ENCODE measurements at regions not wholly inside any gene's neighbourhood (a gene's known extent, or its start where the extent isn't known, plus 50 kb on each side); places are given as distances from the start of the nearest gene placed in this dataset.

DNA sequence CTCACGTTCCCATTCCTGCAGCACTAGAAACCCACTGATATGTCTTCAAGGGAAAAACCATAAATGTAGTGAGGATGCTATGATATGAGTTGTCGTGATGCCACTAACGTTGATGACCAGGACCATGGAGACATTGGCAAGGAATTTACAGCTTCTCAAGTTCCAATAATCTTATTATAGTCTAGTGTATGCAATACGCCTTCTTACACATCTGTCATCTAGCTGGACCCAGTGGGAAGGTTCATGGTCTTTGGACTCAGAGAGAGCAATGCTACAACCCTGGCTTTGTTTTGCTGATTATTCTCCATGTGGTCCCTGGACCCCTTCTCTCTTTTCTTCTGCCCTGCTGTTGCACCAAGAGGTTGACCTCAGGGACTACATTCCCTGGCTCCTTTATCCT, 76.0 kb upstream of the BMP2 start:
- POLR2A ChIA-PET = no interaction called here
- H3K27me3 ChIP-seq (ENCODE audit: control insufficient read depth, insufficient read depth, low read length) = no peaks in the 10 kb centered on the region
- intact Hi-C loops (cut with micrococcal nuclease; ENCODE audit: unreplicated experiment) (no loop called here), in situ Hi-C loops (cut with HindIII; ENCODE audit: low pct_unique_long_range_greater_than_20kb, low sequenced_read_pairs) (no loop called here)
- DNase-seq (ENCODE audit: low read depth, low spot score) = no peak
- TF ChIP-seq, protein P1, sequence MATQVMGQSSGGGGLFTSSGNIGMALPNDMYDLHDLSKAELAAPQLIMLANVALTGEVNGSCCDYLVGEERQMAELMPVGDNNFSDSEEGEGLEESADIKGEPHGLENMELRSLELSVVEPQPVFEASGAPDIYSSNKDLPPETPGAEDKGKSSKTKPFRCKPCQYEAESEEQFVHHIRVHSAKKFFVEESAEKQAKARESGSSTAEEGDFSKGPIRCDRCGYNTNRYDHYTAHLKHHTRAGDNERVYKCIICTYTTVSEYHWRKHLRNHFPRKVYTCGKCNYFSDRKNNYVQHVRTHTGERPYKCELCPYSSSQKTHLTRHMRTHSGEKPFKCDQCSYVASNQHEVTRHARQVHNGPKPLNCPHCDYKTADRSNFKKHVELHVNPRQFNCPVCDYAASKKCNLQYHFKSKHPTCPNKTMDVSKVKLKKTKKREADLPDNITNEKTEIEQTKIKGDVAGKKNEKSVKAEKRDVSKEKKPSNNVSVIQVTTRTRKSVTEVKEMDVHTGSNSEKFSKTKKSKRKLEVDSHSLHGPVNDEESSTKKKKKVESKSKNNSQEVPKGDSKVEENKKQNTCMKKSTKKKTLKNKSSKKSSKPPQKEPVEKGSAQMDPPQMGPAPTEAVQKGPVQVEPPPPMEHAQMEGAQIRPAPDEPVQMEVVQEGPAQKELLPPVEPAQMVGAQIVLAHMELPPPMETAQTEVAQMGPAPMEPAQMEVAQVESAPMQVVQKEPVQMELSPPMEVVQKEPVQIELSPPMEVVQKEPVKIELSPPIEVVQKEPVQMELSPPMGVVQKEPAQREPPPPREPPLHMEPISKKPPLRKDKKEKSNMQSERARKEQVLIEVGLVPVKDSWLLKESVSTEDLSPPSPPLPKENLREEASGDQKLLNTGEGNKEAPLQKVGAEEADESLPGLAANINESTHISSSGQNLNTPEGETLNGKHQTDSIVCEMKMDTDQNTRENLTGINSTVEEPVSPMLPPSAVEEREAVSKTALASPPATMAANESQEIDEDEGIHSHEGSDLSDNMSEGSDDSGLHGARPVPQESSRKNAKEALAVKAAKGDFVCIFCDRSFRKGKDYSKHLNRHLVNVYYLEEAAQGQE (IDR thresholded peaks at IDR 0.05; ENCODE audit: insufficient read depth in 1 of 2, low read depth in 2 of 2, low read length in 1 of 2) = no peak
- TF ChIP-seq TCF7L2 (IDR thresholded peaks at IDR 0.05; ENCODE audit: low read depth, low read length) (no peak), POLR2AphosphoS5 (IDR thresholded peaks at IDR 0.05; ENCODE audit: low read depth, low read length) (no peak), SIN3A (IDR thresholded peaks at IDR 0.05; ENCODE audit: borderline replicate concordance, insufficient read depth, low read depth, low read length) (no peak)
- TF ChIP-seq, protein P2, sequence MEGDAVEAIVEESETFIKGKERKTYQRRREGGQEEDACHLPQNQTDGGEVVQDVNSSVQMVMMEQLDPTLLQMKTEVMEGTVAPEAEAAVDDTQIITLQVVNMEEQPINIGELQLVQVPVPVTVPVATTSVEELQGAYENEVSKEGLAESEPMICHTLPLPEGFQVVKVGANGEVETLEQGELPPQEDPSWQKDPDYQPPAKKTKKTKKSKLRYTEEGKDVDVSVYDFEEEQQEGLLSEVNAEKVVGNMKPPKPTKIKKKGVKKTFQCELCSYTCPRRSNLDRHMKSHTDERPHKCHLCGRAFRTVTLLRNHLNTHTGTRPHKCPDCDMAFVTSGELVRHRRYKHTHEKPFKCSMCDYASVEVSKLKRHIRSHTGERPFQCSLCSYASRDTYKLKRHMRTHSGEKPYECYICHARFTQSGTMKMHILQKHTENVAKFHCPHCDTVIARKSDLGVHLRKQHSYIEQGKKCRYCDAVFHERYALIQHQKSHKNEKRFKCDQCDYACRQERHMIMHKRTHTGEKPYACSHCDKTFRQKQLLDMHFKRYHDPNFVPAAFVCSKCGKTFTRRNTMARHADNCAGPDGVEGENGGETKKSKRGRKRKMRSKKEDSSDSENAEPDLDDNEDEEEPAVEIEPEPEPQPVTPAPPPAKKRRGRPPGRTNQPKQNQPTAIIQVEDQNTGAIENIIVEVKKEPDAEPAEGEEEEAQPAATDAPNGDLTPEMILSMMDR (IDR thresholded peaks at IDR 0.05) = no peak
- no peak for ATAC-seq
- no peak overlapping the region for H3K27ac ChIP-seq (ENCODE audit: low read length)
- CTCF ChIA-PET = no interaction called here
- H3K4me1 ChIP-seq (ENCODE audit: control insufficient read depth, insufficient read depth, low read length) = no peaks in the 10 kb centered on the region
- BruUV-seq (replicated peaks) = no TSS peak
- no peaks in the 10 kb centered on the region for H3K9me3 ChIP-seq (ENCODE audit: control insufficient read depth, insufficient read depth, low read depth, low read length)
- no peaks in the 10 kb centered on the region for H3K36me3 ChIP-seq (ENCODE audit: control insufficient read depth, insufficient read depth, low read length)
- no peak overlapping the region for H3K4me3 ChIP-seq (ENCODE audit: low read depth in 2 of 2, low read length in 2 of 2)

DNA sequence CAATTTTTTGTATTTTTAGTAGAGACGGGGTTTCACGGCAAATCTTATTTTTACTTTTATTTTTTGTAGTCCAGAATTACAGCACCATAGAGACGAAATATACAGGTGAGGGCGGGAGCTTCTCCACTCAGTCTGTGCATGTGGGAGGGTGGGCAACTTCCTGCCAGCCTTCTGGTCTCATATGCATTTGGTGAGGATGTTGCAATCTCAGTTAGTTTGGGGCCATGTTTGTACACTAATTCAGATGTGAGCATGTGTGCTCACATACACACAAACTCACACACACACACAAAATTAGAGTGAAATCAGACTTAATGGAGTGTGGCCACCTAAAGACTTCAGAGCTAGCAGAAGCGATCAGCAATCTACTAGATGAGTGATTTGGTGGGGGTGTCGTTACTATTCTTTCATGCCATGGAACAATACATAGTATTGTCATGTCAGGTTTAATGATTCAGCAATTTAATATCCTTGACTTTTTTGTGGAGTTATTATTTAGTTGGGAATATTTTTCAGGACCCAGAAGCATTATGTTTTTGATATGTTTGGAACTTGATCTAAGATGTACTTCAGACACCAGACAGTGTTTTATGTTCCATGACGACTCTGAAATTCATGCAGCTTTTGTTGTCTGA, 78.0 kb upstream of the BMP2 start:
- CTCF ChIA-PET = no interaction called here
- Histone ChIP-seq H3K27ac (ENCODE audit: low read length) (no peak overlapping the region), H3K36me3 (ENCODE audit: control insufficient read depth, insufficient read depth, low read length) (no peaks in the 10 kb centered on the region), H3K9me3 (ENCODE audit: control insufficient read depth, insufficient read depth, low read depth, low read length) (no peaks in the 10 kb centered on the region), H3K4me3 (ENCODE audit: low read depth in 2 of 2, low read length in 2 of 2) (no peak overlapping the region), H3K27me3 (ENCODE audit: control insufficient read depth, insufficient read depth, low read length) (no peaks in the 10 kb centered on the region), H3K4me1 (ENCODE audit: control insufficient read depth, insufficient read depth, low read length) (no peaks in the 10 kb centered on the region)
- TF ChIP-seq, protein P2 (IDR thresholded peaks at IDR 0.05) = no peak
- no peak for TF ChIP-seq SIN3A (IDR thresholded peaks at IDR 0.05; ENCODE audit: borderline replicate concordance, insufficient read depth, low read depth, low read length)
- no peak for TF ChIP-seq TCF7L2 (IDR thresholded peaks at IDR 0.05; ENCODE audit: low read depth, low read length)
- no peak for TF ChIP-seq POLR2AphosphoS5 (IDR thresholded peaks at IDR 0.05; ENCODE audit: low read depth, low read length)
- TF ChIP-seq, protein P1 (IDR thresholded peaks at IDR 0.05; ENCODE audit: insufficient read depth in 1 of 2, low read depth in 2 of 2, low read length in 1 of 2) = no peak
- intact Hi-C loops (cut with micrococcal nuclease; ENCODE audit: unreplicated experiment) (no loop called here), in situ Hi-C loops (cut with HindIII; ENCODE audit: low pct_unique_long_range_greater_than_20kb, low sequenced_read_pairs) (no loop called here)
- BruUV-seq (replicated peaks) = no TSS peak
- POLR2A ChIA-PET = no interaction called here
- DNase-seq (ENCODE audit: low read depth, low spot score) (no peak), ATAC-seq (no peak)
